ENCODE measurements at regions not wholly inside any gene's neighbourhood (a gene's known extent, or its start where the extent isn't known, plus 50 kb on each side); places are given as distances from the start of the nearest gene placed in this dataset.
"Not testable (repeated sequence)": the region's sequence is repeated elsewhere in the genome, so short reads cannot be mapped to it uniquely, and the experiment has no call there.

GRCh38 chr4:33724685-33725084 lies 2519.6 kb downstream of the ARAP2 start:
- no peak overlapping the region for H3K4me2 ChIP-seq (ENCODE audit: low read length)
- no peak overlapping the region for H3K4me3 ChIP-seq (ENCODE audit: low read length)
- H3K9ac ChIP-seq (ENCODE audit: low read depth, low read length), result no peak overlapping the region
- peaks cover 22% of the 10 kb centered on the region for H3K4me1 ChIP-seq (ENCODE audit: control insufficient read depth, insufficient read depth, low read length)
- H3K27me3 ChIP-seq (ENCODE audit: control insufficient read depth, insufficient read depth, low read length), result no peaks in the 10 kb centered on the region
- no peaks in the 10 kb centered on the region for H3K36me3 ChIP-seq (ENCODE audit: insufficient read depth, low read length)
- H3K9me3 ChIP-seq (replicated peaks; ENCODE audit: low read length), result no peaks in the 10 kb centered on the region

- Histone ChIP-seq H3K4me1 (ENCODE audit: control insufficient read depth, insufficient read depth, low read length) (peaks cover 22% of the 10 kb centered on the region), H3K9ac (ENCODE audit: low read depth, low read length) (no peak overlapping the region), H3K36me3 (ENCODE audit: insufficient read depth, low read length) (no peaks in the 10 kb centered on the region), H3K27me3 (ENCODE audit: control insufficient read depth, insufficient read depth, low read length) (no peaks in the 10 kb centered on the region), H3K4me3 (ENCODE audit: low read length) (no peak overlapping the region), H3K9me3 (replicated peaks; ENCODE audit: low read length) (no peaks in the 10 kb centered on the region), H3K4me2 (ENCODE audit: low read length) (no peak overlapping the region)
These were observed 2518.5 kb downstream of the ARAP2 start for GRCh38 chr4:33725861-33726260.

GRCh38 chr4:33737726-33738125 lies 2506.6 kb downstream of the ARAP2 start:
- Histone ChIP-seq H3K36me3 (ENCODE audit: insufficient read depth, low read length) (no peaks in the 10 kb centered on the region), H3K27me3 (ENCODE audit: control insufficient read depth, insufficient read depth, low read length) (no peaks in the 10 kb centered on the region), H3K9ac (ENCODE audit: low read depth, low read length) (no peak overlapping the region), H3K4me2 (ENCODE audit: low read length) (no peak overlapping the region), H3K4me3 (ENCODE audit: low read length) (no peak overlapping the region), H3K4me1 (ENCODE audit: control insufficient read depth, insufficient read depth, low read length) (no peaks in the 10 kb centered on the region), H3K9me3 (replicated peaks; ENCODE audit: low read length) (no peaks in the 10 kb centered on the region)

GRCh38 chr4:33739884-33740632 lies 2504.3 kb downstream of the ARAP2 start:
- H3K9ac ChIP-seq (ENCODE audit: low read depth, low read length), result no peak overlapping the region
- H3K4me1 ChIP-seq (ENCODE audit: control insufficient read depth, insufficient read depth, low read length), result no peaks in the 10 kb centered on the region
- no peak overlapping the region for H3K4me2 ChIP-seq (ENCODE audit: low read length)
- H3K36me3 ChIP-seq (ENCODE audit: insufficient read depth, low read length), result no peaks in the 10 kb centered on the region
- H3K27me3 ChIP-seq (ENCODE audit: control insufficient read depth, insufficient read depth, low read length), result no peaks in the 10 kb centered on the region
- H3K9me3 ChIP-seq (replicated peaks; ENCODE audit: low read length), result no peaks in the 10 kb centered on the region
- no peak overlapping the region for H3K4me3 ChIP-seq (ENCODE audit: low read length)

GRCh38 chr4:33740871-33741270 lies 2503.4 kb downstream of the ARAP2 start:
- not testable (repeated sequence) for H3K27me3 ChIP-seq (ENCODE audit: control insufficient read depth, insufficient read depth, low read length); H3K4me3 ChIP-seq (ENCODE audit: low read length); H3K36me3 ChIP-seq (ENCODE audit: insufficient read depth, low read length); H3K4me1 ChIP-seq (ENCODE audit: control insufficient read depth, insufficient read depth, low read length); H3K9me3 ChIP-seq (replicated peaks; ENCODE audit: low read length); H3K9ac ChIP-seq (ENCODE audit: low read depth, low read length); H3K4me2 ChIP-seq (ENCODE audit: low read length)

- no peaks in the 10 kb centered on the region for H3K9me3 ChIP-seq (replicated peaks; ENCODE audit: low read length)
- no peak overlapping the region for H3K9ac ChIP-seq (ENCODE audit: low read depth, low read length)
- H3K4me3 ChIP-seq (ENCODE audit: low read length), result no peak overlapping the region
- H3K4me2 ChIP-seq (ENCODE audit: low read length), result no peak overlapping the region
- H3K27me3 ChIP-seq (ENCODE audit: control insufficient read depth, insufficient read depth, low read length), result no peaks in the 10 kb centered on the region
- peaks cover 3% of the 10 kb centered on the region for H3K4me1 ChIP-seq (ENCODE audit: control insufficient read depth, insufficient read depth, low read length)
- no peaks in the 10 kb centered on the region for H3K36me3 ChIP-seq (ENCODE audit: insufficient read depth, low read length)
These were observed 2497.3 kb downstream of the ARAP2 start for GRCh38 chr4:33746979-33747378.

- Histone ChIP-seq H3K4me2 (ENCODE audit: low read length) (no peak overlapping the region), H3K27me3 (ENCODE audit: control insufficient read depth, insufficient read depth, low read length) (no peaks in the 10 kb centered on the region), H3K4me1 (ENCODE audit: control insufficient read depth, insufficient read depth, low read length) (peaks cover 3% of the 10 kb centered on the region), H3K4me3 (ENCODE audit: low read length) (no peak overlapping the region), H3K9me3 (replicated peaks; ENCODE audit: low read length) (no peaks in the 10 kb centered on the region), H3K9ac (ENCODE audit: low read depth, low read length) (no peak overlapping the region), H3K36me3 (ENCODE audit: insufficient read depth, low read length) (no peaks in the 10 kb centered on the region)
These were observed 2493.3 kb downstream of the ARAP2 start for GRCh38 chr4:33751050-33751449.

- no peak overlapping the region for H3K4me2 ChIP-seq (ENCODE audit: low read length)
- no peaks in the 10 kb centered on the region for H3K4me1 ChIP-seq (ENCODE audit: control insufficient read depth, insufficient read depth, low read length)
- H3K4me3 ChIP-seq (ENCODE audit: low read length), result no peak overlapping the region
- no peak overlapping the region for H3K9ac ChIP-seq (ENCODE audit: low read depth, low read length)
- no peaks in the 10 kb centered on the region for H3K9me3 ChIP-seq (replicated peaks; ENCODE audit: low read length)
- H3K36me3 ChIP-seq (ENCODE audit: insufficient read depth, low read length), result no peaks in the 10 kb centered on the region
- no peaks in the 10 kb centered on the region for H3K27me3 ChIP-seq (ENCODE audit: control insufficient read depth, insufficient read depth, low read length)
These were observed 2471.7 kb downstream of the ARAP2 start for GRCh38 chr4:33772582-33772981.

- H3K27me3 ChIP-seq (ENCODE audit: control insufficient read depth, insufficient read depth, low read length), result no peaks in the 10 kb centered on the region
- H3K4me1 ChIP-seq (ENCODE audit: control insufficient read depth, insufficient read depth, low read length), result peaks cover 13% of the 10 kb centered on the region
- no peak overlapping the region for H3K4me3 ChIP-seq (ENCODE audit: low read length)
- H3K4me2 ChIP-seq (ENCODE audit: low read length), result peak overlapping the region; percentile 43
- no peak overlapping the region for H3K9ac ChIP-seq (ENCODE audit: low read depth, low read length)
- no peaks in the 10 kb centered on the region for H3K36me3 ChIP-seq (ENCODE audit: insufficient read depth, low read length)
- no peaks in the 10 kb centered on the region for H3K9me3 ChIP-seq (replicated peaks; ENCODE audit: low read length)
These were observed 2463.1 kb downstream of the ARAP2 start for GRCh38 chr4:33780952-33781791.

GRCh38 chr4:33785843-33786242 lies 2458.5 kb downstream of the ARAP2 start:
- H3K27me3 ChIP-seq (ENCODE audit: control insufficient read depth, insufficient read depth, low read length), result no peaks in the 10 kb centered on the region
- no peak overlapping the region for H3K4me2 ChIP-seq (ENCODE audit: low read length)
- no peaks in the 10 kb centered on the region for H3K9me3 ChIP-seq (replicated peaks; ENCODE audit: low read length)
- no peak overlapping the region for H3K4me3 ChIP-seq (ENCODE audit: low read length)
- H3K9ac ChIP-seq (ENCODE audit: low read depth, low read length), result no peak overlapping the region
- H3K36me3 ChIP-seq (ENCODE audit: insufficient read depth, low read length), result no peaks in the 10 kb centered on the region
- H3K4me1 ChIP-seq (ENCODE audit: control insufficient read depth, insufficient read depth, low read length), result peaks cover 12% of the 10 kb centered on the region

- H3K9me3 ChIP-seq (replicated peaks; ENCODE audit: low read length), result no peaks in the 10 kb centered on the region
- no peak overlapping the region for H3K4me2 ChIP-seq (ENCODE audit: low read length)
- H3K27me3 ChIP-seq (ENCODE audit: control insufficient read depth, insufficient read depth, low read length), result no peaks in the 10 kb centered on the region
- no peaks in the 10 kb centered on the region for H3K4me1 ChIP-seq (ENCODE audit: control insufficient read depth, insufficient read depth, low read length)
- H3K36me3 ChIP-seq (ENCODE audit: insufficient read depth, low read length), result no peaks in the 10 kb centered on the region
- no peak overlapping the region for H3K9ac ChIP-seq (ENCODE audit: low read depth, low read length)
- H3K4me3 ChIP-seq (ENCODE audit: low read length), result no peak overlapping the region
These were observed 2441.7 kb downstream of the ARAP2 start for GRCh38 chr4:33802578-33802977.

GRCh38 chr4:33825685-33826084 lies 2418.6 kb downstream of the ARAP2 start:
- Histone ChIP-seq H3K36me3 (ENCODE audit: insufficient read depth, low read length) (no peaks in the 10 kb centered on the region), H3K27me3 (ENCODE audit: control insufficient read depth, insufficient read depth, low read length) (no peaks in the 10 kb centered on the region), H3K9ac (ENCODE audit: low read depth, low read length) (no peak overlapping the region), H3K4me2 (ENCODE audit: low read length) (no peak overlapping the region), H3K9me3 (replicated peaks; ENCODE audit: low read length) (no peaks in the 10 kb centered on the region), H3K4me1 (ENCODE audit: control insufficient read depth, insufficient read depth, low read length) (no peaks in the 10 kb centered on the region), H3K4me3 (ENCODE audit: low read length) (no peak overlapping the region)
